Neural progenitor cell (in vitro differentiated cells): ENCODE measurements at regions not wholly inside any gene's neighbourhood (a gene's known extent, or its start where the extent isn't known, plus 50 kb on each side); places are given as distances from the start of the nearest gene placed in this dataset.

Source experiments
- CTCF ChIP-seq: fragments of 200-600 bp; sonication (generic); IDR thresholded peaks from 2 replicates; pipeline ENCODE4 v1.5.1; 2017; ENCODE audit warnings: antibody characterized with exemption, mild to moderate bottlenecking
- EZH2 ChIP-seq: fragments of 200-600 bp; sonication (generic); IDR thresholded peaks from 2 replicates; pipeline ENCODE4 v1.6.1; 2017; ENCODE audit warnings: antibody characterized with exemption, mild to moderate bottlenecking, moderate library complexity
- EZH2phosphoT487 ChIP-seq: fragments of 200-600 bp; sonication (generic); IDR thresholded peaks from 2 replicates; pipeline ENCODE4 v1.6.1; 2017; ENCODE audit warnings: antibody characterized with exemption

GRCh38 chr3:65112751-65113300 is 425.0 kb upstream of the ADAMTS9 start:
- no peak for TF ChIP-seq CTCF
- no peak for TF ChIP-seq EZH2
- no peak for TF ChIP-seq EZH2phosphoT487
